ENCODE measurements at regions not wholly inside any gene's neighbourhood (a gene's known extent, or its start where the extent isn't known, plus 50 kb on each side); places are given as distances from the start of the nearest gene placed in this dataset.

GRCh38 chr14:85090681-85091080, 439.3 kb upstream of the FLRT2 start:
- no peak for TF ChIP-seq CTCF (IDR thresholded peaks at IDR 0.05)
- H3K4me1 ChIP-seq, result no peaks in the 10 kb centered on the region

GRCh38 chr14:85093631-85094330, 436.2 kb upstream of the FLRT2 start:
- Histone ChIP-seq H3K9me3 (no peaks in the 10 kb centered on the region), H3K27ac (no peak overlapping the region), H3K9ac (ENCODE audit: low read depth in 2 of 2, low read length in 2 of 2) (no peak overlapping the region), H3K27me3 (no peaks in the 10 kb centered on the region), H3K4me3 (no peak overlapping the region), H3K36me3 (no peaks in the 10 kb centered on the region), H3K4me1 (no peaks in the 10 kb centered on the region)
- no peak for TF ChIP-seq CTCF (IDR thresholded peaks at IDR 0.05)
- intact Hi-C loops (cut with DNase I), result no loop called here
- no peak for DNase-seq

More at GRCh38 chr14:85090681-85091080, 439.3 kb upstream of the FLRT2 start:
- H3K9ac ChIP-seq (ENCODE audit: low read depth in 2 of 2, low read length in 2 of 2), result no peak overlapping the region
- H3K36me3 ChIP-seq, result no peaks in the 10 kb centered on the region
- intact Hi-C loops (cut with DNase I), result no loop called here
- no peak for DNase-seq
- no peak overlapping the region for H3K4me3 ChIP-seq
- H3K27me3 ChIP-seq, result no peaks in the 10 kb centered on the region
- no peaks in the 10 kb centered on the region for H3K9me3 ChIP-seq
- no peak overlapping the region for H3K27ac ChIP-seq

DNA sequence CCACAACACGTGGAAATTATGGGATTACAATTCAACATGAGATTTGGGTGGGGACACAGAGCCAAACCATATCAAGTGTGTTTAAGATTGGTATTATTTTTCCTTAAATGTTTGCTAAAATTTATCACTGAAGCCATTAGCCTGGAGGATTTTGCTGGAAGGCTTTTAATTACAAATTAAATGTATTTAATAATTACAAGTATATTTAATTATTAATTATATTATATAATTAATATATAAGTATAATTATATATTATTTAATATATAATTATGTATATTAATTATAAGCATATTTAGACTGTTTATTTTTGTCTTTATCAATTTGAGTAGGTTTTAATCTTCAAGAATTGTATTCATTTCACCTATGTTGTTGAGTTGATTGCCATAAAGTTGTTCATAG, 427.4 kb upstream of the FLRT2 start:
- TF ChIP-seq CTCF (IDR thresholded peaks at IDR 0.05), result no peak
- Histone ChIP-seq H3K9ac (ENCODE audit: low read depth in 2 of 2, low read length in 2 of 2) (no peak overlapping the region), H3K4me3 (no peak overlapping the region), H3K36me3 (no peaks in the 10 kb centered on the region), H3K4me1 (no peaks in the 10 kb centered on the region), H3K27ac (no peak overlapping the region), H3K27me3 (no peaks in the 10 kb centered on the region), H3K9me3 (no peaks in the 10 kb centered on the region)
- intact Hi-C loops (cut with DNase I), result no loop called here
- no peak for DNase-seq

GRCh38 chr14:85106506-85106905, 423.4 kb upstream of the FLRT2 start:
- Histone ChIP-seq H3K36me3 (no peaks in the 10 kb centered on the region), H3K9me3 (no peaks in the 10 kb centered on the region), H3K9ac (ENCODE audit: low read depth in 2 of 2, low read length in 2 of 2) (no peak overlapping the region), H3K4me3 (no peak overlapping the region), H3K4me1 (no peaks in the 10 kb centered on the region), H3K27ac (no peak overlapping the region), H3K27me3 (no peaks in the 10 kb centered on the region)
- intact Hi-C loops (cut with DNase I), result no loop called here
- DNase-seq, result no peak
- no peak for TF ChIP-seq CTCF (IDR thresholded peaks at IDR 0.05)

DNA sequence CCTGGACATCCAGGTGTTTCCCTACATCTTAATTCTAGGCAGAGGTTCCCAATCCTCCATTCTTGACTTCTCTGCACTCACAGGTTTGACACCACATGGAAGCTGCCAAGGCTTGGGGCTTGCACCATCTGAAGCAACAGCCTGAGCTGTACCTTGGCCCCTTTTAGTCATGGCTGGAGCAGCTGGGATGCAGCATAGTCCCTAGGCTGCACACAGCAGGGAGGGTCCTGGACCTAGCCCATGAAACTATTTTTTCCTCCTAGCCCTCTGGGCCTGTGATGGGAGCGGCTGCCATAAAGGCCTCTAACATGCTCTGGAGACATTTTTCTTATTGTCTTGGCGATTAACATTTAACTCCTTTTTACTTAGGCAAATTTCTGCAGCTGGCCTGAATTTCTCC, 417.2 kb upstream of the FLRT2 start:
- no peak overlapping the region for H3K4me3 ChIP-seq
- H3K9me3 ChIP-seq, result no peaks in the 10 kb centered on the region
- no peak for TF ChIP-seq CTCF (IDR thresholded peaks at IDR 0.05)
- no peaks in the 10 kb centered on the region for H3K4me1 ChIP-seq
- H3K27me3 ChIP-seq, result no peaks in the 10 kb centered on the region
- H3K27ac ChIP-seq, result no peak overlapping the region
- H3K36me3 ChIP-seq, result no peaks in the 10 kb centered on the region
- intact Hi-C loops (cut with DNase I), result no loop called here
- H3K9ac ChIP-seq (ENCODE audit: low read depth in 2 of 2, low read length in 2 of 2), result no peak overlapping the region
- DNase-seq, result no peak
